Right lobe of liver (tissue), 4 donors: ENCODE measurements at regions not wholly inside any gene's neighbourhood (a gene's known extent, or its start where the extent isn't known, plus 50 kb on each side); places are given as distances from the start of the nearest gene placed in this dataset.

Source experiments
- CTCF ChIP-seq, 4 donors: fragments of 200-600 bp in 3 of 4; fragments of 450-650 bp in 1 of 4; IDR thresholded peaks; one replicate each; pipeline versions ENCODE4 v1.5.1 to v1.8.0; 2016 to 2022; ENCODE audit warnings: antibody characterized with exemption in 4 of 4, mild to moderate bottlenecking in 2 of 4
- POLR2A ChIP-seq: fragments of 450-650 bp; IDR thresholded peaks from one replicate; pipeline ENCODE4 v1.6.1; 2017; ENCODE audit warnings: antibody characterized with exemption, mild to moderate bottlenecking
- donor health status: DM: no; HTN: no; CAD: no.
- donor health status: DM: no; HTN: no; CAD: no.
- donor health status: DM: no; HTN: yes; CAD: no.

DNA sequence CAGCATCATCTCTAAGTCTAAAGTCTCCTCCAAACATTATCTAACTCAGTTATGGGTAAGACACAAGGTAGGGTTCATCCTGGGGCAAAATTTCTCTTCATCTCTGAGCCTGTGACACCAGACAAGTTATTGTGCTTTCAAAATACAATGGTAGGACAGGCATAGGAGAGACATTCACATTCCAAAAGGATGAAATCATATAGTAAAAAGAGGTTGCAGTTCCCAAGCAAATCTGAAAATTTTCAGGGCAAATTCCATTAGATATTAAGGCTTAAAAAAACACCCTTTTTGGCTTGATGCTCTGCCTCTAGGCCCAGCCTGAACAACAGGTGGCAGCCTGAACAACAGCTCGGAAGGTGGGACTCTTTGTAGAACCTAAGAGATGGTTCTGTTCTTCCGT is 448.3 kb upstream of the SLIT2 start:
- TF ChIP-seq CTCF (IDR thresholded peaks at IDR 0.05) (no peak), POLR2A (no peak)
